Activated naive CD8-positive, alpha-beta T cell (primary cell): ENCODE measurements at regions not wholly inside any gene's neighbourhood (a gene's known extent, or its start where the extent isn't known, plus 50 kb on each side); places are given as distances from the start of the nearest gene placed in this dataset.

Experiments
- H3K27ac Mint-ChIP-seq: one replicate; pipeline ENCODE4 v1.8.0; 2021; ENCODE audit warnings: mixed read lengths
- H3K27me3 Mint-ChIP-seq: one replicate; pipeline ENCODE4 v1.8.0; 2021; ENCODE audit warnings: mixed read lengths
- H3K36me3 Mint-ChIP-seq: one replicate; pipeline ENCODE4 v1.8.0; 2021; ENCODE audit warnings: mixed read lengths
- H3K4me1 Mint-ChIP-seq: one replicate; pipeline ENCODE4 v1.8.0; 2021; ENCODE audit warnings: low read depth, mixed read lengths
- H3K4me3 Mint-ChIP-seq: one replicate; pipeline ENCODE4 v1.8.0; 2021; ENCODE audit warnings: mild to moderate bottlenecking, mixed read lengths
- H3K9me3 Mint-ChIP-seq: one replicate; pipeline ENCODE4 v1.8.0; 2021; ENCODE audit warnings: low read depth, mixed read lengths

DNA sequence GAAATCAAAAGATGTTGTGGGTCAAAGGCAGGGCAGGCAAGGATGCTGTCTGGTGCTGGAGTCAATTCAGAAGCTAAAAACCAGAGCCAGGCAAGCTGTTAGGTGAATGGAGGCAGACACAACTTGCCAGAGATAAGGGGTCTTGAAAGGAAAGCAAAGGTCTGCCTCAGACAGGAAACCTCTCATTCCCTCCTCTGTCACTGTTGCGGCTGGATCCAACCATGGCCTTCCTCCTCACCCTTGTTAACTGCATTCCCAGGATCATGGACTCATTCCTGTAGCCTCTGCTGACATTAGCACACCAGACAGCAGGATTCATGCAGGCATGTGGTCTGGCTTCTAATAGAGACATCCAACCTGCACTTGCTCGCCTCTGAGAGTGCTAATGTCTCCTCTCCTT lies 186.7 kb upstream of the HS3ST3A1 start:
- Mint-ChIP-seq H3K27ac (no peak overlapping the region), H3K4me1 (no peaks in the 10 kb centered on the region), H3K4me3 (no peak overlapping the region), H3K27me3 (no peaks in the 10 kb centered on the region), H3K36me3 (peaks cover 3% of the 10 kb centered on the region), H3K9me3 (peaks cover 6% of the 10 kb centered on the region)

DNA sequence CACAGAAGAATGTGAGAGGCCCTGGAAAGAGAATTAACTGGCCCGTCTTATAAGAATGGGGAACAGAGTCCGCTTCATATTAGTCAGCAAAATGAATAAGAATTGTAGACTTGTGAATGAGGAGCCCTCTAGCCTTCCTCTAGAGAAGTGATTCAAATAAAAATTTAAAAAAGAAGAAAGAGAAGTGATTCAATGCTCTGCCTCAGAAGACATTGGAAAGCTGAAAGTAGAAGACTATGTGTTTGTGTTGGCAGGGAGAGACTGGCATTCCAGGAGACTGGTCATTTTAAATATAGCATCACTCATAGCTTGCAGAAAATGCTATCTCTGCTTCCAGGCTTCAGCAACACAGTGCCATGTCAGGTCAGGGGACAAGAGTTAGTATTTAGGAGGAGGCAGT lies 190.6 kb upstream of the HS3ST3A1 start:
- no peaks in the 10 kb centered on the region for H3K27me3 Mint-ChIP-seq
- no peaks in the 10 kb centered on the region for H3K4me1 Mint-ChIP-seq
- peaks cover 3% of the 10 kb centered on the region for H3K36me3 Mint-ChIP-seq
- no peak overlapping the region for H3K4me3 Mint-ChIP-seq
- H3K27ac Mint-ChIP-seq: no peak overlapping the region
- H3K9me3 Mint-ChIP-seq: peaks cover 6% of the 10 kb centered on the region

DNA sequence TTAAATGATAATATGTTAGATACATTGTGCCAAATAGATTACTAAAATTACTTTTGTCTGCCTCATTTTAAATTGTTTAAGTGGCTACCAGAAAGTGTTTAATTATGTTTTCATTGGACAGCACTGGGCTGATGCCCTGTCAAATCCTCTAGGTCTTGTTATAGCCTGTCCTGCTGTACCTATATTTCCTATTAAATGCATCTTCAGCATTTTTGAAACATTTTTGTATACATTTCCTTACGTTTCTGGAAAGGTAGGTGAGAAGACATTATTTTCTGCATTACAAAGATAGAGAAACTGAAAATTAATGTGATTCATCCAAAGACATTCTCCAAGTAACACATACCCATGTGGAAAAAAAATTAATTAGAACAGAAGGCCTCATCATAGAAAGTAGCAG lies 192.2 kb upstream of the HS3ST3A1 start:
- no peak overlapping the region for H3K4me3 Mint-ChIP-seq
- H3K36me3 Mint-ChIP-seq: peaks cover 3% of the 10 kb centered on the region
- no peaks in the 10 kb centered on the region for H3K27me3 Mint-ChIP-seq
- H3K9me3 Mint-ChIP-seq: peaks cover 13% of the 10 kb centered on the region
- no peak overlapping the region for H3K27ac Mint-ChIP-seq
- no peaks in the 10 kb centered on the region for H3K4me1 Mint-ChIP-seq

DNA sequence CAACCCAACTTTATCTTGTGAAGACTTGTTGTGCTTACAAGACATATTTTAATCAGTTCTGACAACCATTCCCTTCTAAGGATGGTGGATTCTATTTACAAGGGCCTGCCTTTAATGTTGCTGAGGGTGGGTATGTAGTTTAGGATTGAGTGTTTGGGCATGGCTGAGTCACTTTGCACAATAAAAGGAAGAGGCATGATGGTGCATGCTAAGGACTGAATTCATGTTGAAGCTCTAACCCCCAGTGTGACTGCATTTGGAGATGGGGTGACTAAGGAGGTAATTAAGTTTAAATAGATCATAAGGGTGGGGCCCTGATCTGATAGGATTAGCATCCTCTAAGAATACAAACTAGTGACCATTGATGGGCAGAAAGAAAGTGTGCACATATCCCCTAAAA lies 196.1 kb upstream of the HS3ST3A1 start:
- no peak overlapping the region for H3K4me3 Mint-ChIP-seq
- peaks cover 7% of the 10 kb centered on the region for H3K9me3 Mint-ChIP-seq
- no peaks in the 10 kb centered on the region for H3K4me1 Mint-ChIP-seq
- no peak overlapping the region for H3K27ac Mint-ChIP-seq
- no peaks in the 10 kb centered on the region for H3K27me3 Mint-ChIP-seq
- H3K36me3 Mint-ChIP-seq: no peaks in the 10 kb centered on the region

DNA sequence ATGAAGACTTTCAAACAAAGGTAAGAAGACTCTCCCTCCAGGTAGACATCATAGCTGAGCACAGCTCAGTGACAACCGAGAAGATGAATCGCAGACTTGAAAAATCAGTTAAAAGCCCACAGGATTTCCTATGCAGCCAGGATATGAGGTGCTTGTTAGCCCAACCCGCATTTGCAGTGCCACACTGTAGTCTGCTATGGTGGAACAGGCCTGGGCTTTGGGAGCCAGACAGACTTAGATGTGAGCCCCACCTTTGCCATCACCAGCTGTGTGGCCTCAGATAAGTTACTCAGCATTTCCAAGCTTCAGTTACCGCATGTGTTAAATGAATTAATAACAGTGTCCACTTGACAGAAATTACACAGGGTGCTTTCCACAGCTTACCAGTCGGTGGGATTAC lies 204.4 kb upstream of the HS3ST3A1 start:
- no peaks in the 10 kb centered on the region for H3K27me3 Mint-ChIP-seq
- H3K4me3 Mint-ChIP-seq: no peak overlapping the region
- H3K27ac Mint-ChIP-seq: no peak overlapping the region
- H3K9me3 Mint-ChIP-seq: no peaks in the 10 kb centered on the region
- H3K4me1 Mint-ChIP-seq: peaks cover 4% of the 10 kb centered on the region
- peaks cover 12% of the 10 kb centered on the region for H3K36me3 Mint-ChIP-seq

DNA sequence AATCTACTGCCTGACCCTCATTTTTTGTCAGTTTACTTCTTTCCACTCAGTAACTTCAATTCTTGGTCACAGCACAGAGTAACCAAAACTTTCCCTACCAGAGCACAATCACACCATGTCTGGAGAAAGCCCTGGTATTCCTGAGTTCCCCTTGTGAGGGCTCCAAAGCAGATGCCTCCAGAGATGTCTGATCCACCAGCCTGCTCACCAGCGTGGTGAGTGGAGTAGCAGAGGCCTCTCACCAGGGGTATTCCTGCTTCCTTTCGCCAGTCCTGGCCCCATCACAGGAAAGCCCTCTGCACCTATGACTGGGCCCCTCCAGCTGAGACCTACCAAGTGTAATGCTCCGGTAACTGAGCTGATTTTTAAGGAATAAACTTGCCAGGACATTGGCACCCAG lies 205.4 kb upstream of the HS3ST3A1 start:
- no peak overlapping the region for H3K4me3 Mint-ChIP-seq
- peaks cover 12% of the 10 kb centered on the region for H3K36me3 Mint-ChIP-seq
- no peak overlapping the region for H3K27ac Mint-ChIP-seq
- no peaks in the 10 kb centered on the region for H3K9me3 Mint-ChIP-seq
- H3K4me1 Mint-ChIP-seq: peaks cover 6% of the 10 kb centered on the region
- no peaks in the 10 kb centered on the region for H3K27me3 Mint-ChIP-seq

DNA sequence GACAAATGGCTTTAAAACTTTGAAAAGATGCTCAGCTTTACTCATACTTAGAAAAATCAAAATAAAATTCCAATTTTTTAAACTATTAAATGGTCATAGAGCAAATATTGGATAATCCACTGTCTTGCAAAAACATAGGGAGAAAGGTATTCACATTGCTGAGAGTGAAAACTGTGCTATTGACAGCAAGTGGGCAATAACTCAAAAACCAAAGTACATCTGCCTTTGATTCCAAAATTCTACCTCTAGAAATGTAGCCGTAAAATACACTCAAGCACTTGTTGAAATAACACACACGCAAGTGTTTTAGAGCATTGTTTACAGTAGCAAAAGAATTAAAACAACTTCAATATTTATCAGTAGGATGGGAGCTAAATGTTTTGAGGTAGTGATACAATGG lies 210.6 kb upstream of the HS3ST3A1 start:
- peaks cover 19% of the 10 kb centered on the region for H3K36me3 Mint-ChIP-seq
- H3K27me3 Mint-ChIP-seq: no peaks in the 10 kb centered on the region
- no peaks in the 10 kb centered on the region for H3K9me3 Mint-ChIP-seq
- no peak overlapping the region for H3K27ac Mint-ChIP-seq
- no peak overlapping the region for H3K4me3 Mint-ChIP-seq
- H3K4me1 Mint-ChIP-seq: peaks cover 6% of the 10 kb centered on the region

DNA sequence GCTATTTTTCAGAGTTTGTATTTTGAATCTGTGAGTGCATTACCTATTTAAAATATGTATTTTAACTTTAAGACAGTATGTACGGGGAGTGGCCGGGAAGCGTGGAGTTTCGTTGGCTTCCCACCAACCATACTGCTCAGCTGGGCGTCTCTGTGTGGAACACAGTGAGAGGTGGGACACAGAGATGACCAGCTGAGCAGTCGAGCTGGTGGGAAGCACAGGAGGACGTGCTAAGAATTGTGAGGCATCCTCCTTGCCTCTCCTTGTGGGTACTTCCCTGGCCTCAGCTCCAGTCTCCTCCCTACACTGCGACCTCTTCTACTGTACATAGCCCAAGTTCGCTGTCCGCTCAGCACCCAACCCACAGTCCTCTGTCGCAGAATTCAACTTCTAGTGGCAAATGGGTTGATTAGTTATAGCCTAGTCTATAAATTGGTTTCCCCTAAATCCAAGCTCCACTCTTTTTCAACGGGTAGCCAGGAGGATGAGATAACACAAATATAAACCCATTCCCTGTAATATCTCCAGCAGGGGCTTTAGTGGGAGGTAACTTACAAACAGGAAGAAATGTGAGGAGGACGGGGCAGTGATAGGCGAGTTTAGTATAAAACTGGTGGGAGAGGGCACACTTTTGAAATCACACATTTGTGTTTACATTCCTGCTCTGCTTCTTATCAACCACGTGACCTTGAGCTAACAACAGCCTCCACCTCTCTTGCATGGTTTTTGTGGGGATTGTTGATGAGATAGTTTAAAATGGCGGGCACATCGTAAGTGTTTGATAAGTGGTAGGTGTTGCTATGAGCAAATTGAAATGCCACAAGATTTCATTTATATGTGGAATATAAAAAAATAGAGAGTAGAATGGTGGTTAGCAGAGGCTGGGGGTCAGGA lies 211.9 kb upstream of the HS3ST3A1 start:
- peaks cover 6% of the 10 kb centered on the region for H3K4me1 Mint-ChIP-seq
- peaks cover 14% of the 10 kb centered on the region for H3K36me3 Mint-ChIP-seq
- H3K27ac Mint-ChIP-seq: no peak overlapping the region
- H3K9me3 Mint-ChIP-seq: no peaks in the 10 kb centered on the region
- H3K27me3 Mint-ChIP-seq: no peaks in the 10 kb centered on the region
- no peak overlapping the region for H3K4me3 Mint-ChIP-seq

DNA sequence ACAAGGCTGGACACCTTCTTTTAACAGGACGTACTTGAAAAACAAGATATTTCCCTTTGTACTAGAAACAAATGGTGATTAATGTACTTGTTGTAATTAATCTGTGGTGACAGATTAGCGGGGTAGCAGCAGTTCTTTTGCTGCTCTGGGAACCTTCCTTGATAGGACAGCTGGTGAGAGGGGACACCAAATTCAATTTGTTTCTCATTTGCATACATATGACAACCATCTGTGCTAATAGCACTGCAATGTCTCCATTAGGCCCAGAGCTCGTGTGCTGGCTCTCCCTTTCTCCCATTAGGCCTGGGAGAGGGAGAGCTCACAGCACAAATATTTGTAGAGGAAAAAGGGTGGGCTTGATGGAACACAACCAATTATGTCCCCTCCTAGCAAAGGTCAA lies 221.0 kb upstream of the HS3ST3A1 start:
- peaks cover 7% of the 10 kb centered on the region for H3K36me3 Mint-ChIP-seq
- no peak overlapping the region for H3K4me3 Mint-ChIP-seq
- H3K27me3 Mint-ChIP-seq: no peaks in the 10 kb centered on the region
- peaks cover 4% of the 10 kb centered on the region for H3K9me3 Mint-ChIP-seq
- H3K4me1 Mint-ChIP-seq: peaks cover 7% of the 10 kb centered on the region
- H3K27ac Mint-ChIP-seq: no peak overlapping the region

DNA sequence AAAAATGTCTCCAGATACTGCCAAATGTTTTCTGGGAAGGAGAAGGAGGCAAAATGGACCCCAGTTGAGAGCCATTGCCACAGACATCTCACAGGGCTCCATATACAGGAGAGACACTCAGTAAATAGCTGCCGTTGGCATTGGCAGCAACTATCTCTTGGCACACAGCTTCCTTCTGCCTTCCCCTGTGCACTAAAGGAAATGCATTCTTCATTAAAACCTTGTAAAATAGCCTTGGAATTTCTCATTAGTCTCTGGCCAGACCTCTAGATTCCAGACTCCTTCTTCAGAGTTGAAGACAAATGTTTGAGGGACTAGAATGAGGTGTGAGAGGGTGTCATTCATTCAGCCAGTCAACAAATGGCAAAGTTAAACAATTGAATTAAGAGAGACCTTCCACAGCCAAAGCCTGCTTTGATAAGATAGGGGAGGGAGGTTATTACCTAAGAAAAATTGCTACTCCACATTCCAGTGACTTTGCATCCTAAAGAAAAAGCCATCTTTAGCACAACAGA lies 223.9 kb upstream of the HS3ST3A1 start:
- Mint-ChIP-seq H3K9me3 (peaks cover 4% of the 10 kb centered on the region), H3K4me1 (peaks cover 7% of the 10 kb centered on the region), H3K4me3 (no peak overlapping the region), H3K36me3 (peaks cover 8% of the 10 kb centered on the region), H3K27me3 (no peaks in the 10 kb centered on the region), H3K27ac (no peak overlapping the region)

DNA sequence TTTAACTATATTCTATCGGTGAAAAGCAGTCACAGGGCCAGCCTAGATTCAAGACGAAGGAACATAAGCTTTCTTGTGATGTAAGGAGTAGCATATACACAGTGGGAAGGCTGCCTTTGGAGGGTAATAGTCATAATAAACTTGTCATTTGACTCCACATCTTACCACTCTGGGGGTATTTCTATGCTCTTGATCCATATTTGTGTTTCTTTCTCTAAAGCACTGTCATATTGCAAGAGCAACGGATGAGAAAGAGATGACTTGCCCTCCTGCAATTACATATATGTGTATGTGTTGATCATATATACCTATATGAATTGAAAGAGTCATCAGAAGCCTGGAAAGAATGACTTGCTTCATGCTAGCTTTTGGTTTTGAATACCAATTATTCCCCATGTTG lies 225.4 kb upstream of the HS3ST3A1 start:
- H3K9me3 Mint-ChIP-seq: no peaks in the 10 kb centered on the region
- peaks cover 4% of the 10 kb centered on the region for H3K36me3 Mint-ChIP-seq
- no peak overlapping the region for H3K4me3 Mint-ChIP-seq
- H3K27ac Mint-ChIP-seq: no peak overlapping the region
- H3K4me1 Mint-ChIP-seq: peaks cover 7% of the 10 kb centered on the region
- H3K27me3 Mint-ChIP-seq: no peaks in the 10 kb centered on the region

DNA sequence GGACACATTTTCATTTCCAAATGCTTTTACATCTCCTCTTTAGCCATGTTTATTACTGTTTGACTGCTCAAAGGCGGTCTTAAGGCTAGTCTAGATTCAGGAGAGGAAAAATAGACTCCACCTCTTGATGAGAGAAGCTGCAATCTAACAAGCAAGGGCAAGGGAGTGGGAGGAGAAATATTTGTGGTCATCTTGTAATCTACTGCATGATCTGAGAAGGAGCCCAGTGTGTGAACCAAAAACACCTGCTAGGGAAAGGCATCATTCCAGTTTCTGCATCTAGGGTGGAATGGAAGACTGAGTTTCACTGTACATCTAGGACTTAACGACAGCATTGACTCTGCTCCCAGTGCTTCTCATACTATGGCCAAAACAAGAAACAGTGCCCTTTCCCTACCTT lies 232.2 kb upstream of the HS3ST3A1 start:
- Mint-ChIP-seq H3K36me3 (peaks cover 10% of the 10 kb centered on the region), H3K4me3 (no peak overlapping the region), H3K9me3 (no peaks in the 10 kb centered on the region), H3K4me1 (no peaks in the 10 kb centered on the region), H3K27me3 (no peaks in the 10 kb centered on the region), H3K27ac (no peak overlapping the region)

DNA sequence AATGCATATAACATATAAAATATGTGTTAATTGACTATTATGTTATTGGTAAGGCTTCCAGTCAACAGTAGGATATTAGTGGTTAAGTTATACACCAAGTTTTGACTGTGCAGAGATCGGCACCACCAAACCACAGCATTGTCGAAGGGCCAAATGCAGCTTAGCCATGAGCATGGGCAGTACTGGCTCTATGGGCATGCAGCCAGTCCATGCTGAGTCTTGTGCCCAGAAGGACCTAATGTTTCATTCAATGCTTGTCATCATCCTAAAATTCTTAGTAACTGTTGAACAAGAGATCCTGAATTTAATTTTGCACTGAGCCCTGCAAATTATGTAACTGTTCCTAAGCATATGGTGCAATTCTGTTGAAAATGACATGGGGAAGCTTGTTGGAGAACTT lies 233.4 kb upstream of the HS3ST3A1 start:
- no peaks in the 10 kb centered on the region for H3K27me3 Mint-ChIP-seq
- H3K4me1 Mint-ChIP-seq: peaks cover 1% of the 10 kb centered on the region
- no peak overlapping the region for H3K4me3 Mint-ChIP-seq
- peaks cover 8% of the 10 kb centered on the region for H3K36me3 Mint-ChIP-seq
- H3K9me3 Mint-ChIP-seq: no peaks in the 10 kb centered on the region
- H3K27ac Mint-ChIP-seq: no peak overlapping the region

DNA sequence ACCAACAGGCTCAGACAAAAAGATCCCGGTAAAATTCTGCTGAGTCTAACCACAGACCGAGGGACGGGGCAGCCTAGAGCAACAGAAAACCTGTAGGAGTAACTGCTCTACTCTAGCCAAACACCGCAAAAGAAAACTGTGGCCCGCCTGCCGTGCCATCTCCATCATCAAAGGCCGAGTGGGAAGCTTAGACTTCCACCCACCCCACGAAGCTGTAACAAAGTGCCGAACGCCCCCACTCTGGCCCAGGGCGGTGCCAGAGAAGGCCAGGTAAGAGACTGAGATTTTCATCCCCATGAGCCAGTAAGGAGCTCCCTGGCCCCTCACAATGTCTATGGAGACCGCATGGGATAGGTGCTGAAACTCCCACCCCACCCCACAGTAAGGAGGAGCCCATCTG lies 231.9 kb upstream of the COX10 start:
- Mint-ChIP-seq H3K9me3 (no peaks in the 10 kb centered on the region), H3K4me3 (no peak overlapping the region), H3K36me3 (peaks cover 5% of the 10 kb centered on the region), H3K4me1 (peaks cover 3% of the 10 kb centered on the region), H3K27ac (no peak overlapping the region), H3K27me3 (no peaks in the 10 kb centered on the region)

DNA sequence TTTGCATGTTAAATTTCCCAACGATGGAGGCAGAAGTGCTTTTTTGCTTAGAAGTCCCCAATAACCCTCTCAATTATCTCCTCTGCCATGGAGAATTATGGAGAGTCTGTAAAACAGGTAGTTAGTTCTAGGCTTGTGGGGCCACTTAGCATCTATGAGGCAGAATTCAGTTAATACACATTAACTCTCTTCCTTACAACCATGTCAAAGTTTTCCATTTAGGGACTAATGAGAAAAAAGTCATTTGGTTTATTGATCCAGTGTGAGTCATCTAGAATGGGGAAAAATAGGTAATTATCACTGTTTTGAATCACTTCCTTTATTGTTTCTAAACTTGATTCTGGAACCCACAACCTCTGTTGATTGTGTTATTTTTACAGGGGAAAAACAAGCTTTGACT lies 229.1 kb upstream of the COX10 start:
- Mint-ChIP-seq H3K9me3 (no peaks in the 10 kb centered on the region), H3K4me1 (peaks cover 3% of the 10 kb centered on the region), H3K27ac (no peak overlapping the region), H3K36me3 (peaks cover 4% of the 10 kb centered on the region), H3K27me3 (no peaks in the 10 kb centered on the region), H3K4me3 (no peak overlapping the region)
